Retinal pigment epithelial cell (primary cell): ENCODE measurements at regions not wholly inside any gene's neighbourhood (a gene's known extent, or its start where the extent isn't known, plus 50 kb on each side); places are given as distances from the start of the nearest gene placed in this dataset.
"Not testable (repeated sequence)": the region's sequence is repeated elsewhere in the genome, so short reads cannot be mapped to it uniquely, and the experiment has no call there.

Source experiments
- DNase-seq: peaks from one replicate; pipeline ENCODE4 v3.0.0-alpha.2; 2010; ENCODE audit warnings: low read depth
- H3K4me3 ChIP-seq: 2 replicates; pipeline ENCODE4 v1.5.1; 2011; ENCODE audit warnings: mild to moderate bottlenecking, low read length, control low read depth, moderate library complexity
- CTCF ChIP-seq: conservative IDR thresholded peaks from 2 replicates; pipeline ENCODE4 v1.5.1; 2011; ENCODE audit warnings: low read depth, low read length, control low read depth, inconsistent platforms

GRCh38 chr6:21715180-21715579 is 121.6 kb downstream of the SOX4 start:
- TF ChIP-seq CTCF, result no peak
- no peak for DNase-seq

GRCh38 chr6:21722510-21722909 is 129.0 kb downstream of the SOX4 start:
- no peak for DNase-seq
- H3K4me3 ChIP-seq, result no peak overlapping the region
- TF ChIP-seq CTCF, result no peak

More at GRCh38 chr6:21715180-21715579, 121.6 kb downstream of the SOX4 start:
- H3K4me3 ChIP-seq, result no peak overlapping the region

- no peak for TF ChIP-seq CTCF
- no peak for DNase-seq
- H3K4me3 ChIP-seq, result no peak overlapping the region
These were observed 133.1 kb downstream of the SOX4 start for GRCh38 chr6:21726676-21727075.

- no peak overlapping the region for H3K4me3 ChIP-seq
- DNase-seq, result no peak
- TF ChIP-seq CTCF, result no peak
These were observed 134.6 kb downstream of the SOX4 start for GRCh38 chr6:21728141-21728540.

DNA sequence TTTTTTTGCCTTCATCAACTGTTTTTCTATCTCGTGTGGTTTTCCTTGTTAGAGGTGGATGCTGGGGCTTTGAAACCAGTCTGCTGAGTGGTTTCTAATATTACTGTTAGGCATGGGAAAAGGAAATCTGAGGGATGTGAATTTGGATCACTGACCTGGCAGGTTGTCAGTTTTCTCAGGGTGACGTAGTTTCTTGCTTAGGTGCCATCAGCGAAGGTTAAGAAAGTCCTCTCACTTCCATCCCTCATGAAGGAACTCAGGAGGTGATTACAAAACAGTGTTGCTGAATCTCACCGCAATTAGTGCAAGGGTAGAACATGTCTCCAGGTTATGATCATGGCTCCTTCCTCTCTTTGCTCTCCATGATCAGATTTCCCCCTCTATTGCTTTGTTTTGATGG is 135.9 kb downstream of the SOX4 start:
- DNase-seq, result no peak
- H3K4me3 ChIP-seq, result no peak overlapping the region
- TF ChIP-seq CTCF, result no peak

DNA sequence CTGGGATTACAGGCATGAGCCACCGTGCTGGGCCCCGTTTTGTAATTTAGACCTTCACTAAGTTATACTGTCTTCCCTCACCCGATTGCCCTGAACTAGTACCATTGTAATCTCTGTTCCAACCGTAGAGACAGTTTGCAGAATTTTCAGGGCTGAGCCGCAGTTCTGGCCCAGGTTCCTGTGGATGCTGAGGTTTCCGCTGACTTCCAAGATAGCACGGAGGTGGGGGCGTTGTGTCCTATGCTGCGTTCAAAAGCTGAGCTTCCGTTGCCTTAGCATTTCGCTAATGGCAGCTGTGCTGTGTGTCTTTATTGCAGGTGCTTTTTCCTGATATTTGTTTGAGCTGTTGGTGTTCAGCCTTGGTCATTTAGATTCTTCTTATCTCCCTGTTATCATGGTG is 137.0 kb downstream of the SOX4 start:
- DNase-seq, result no peak
- no peak for TF ChIP-seq CTCF
- H3K4me3 ChIP-seq, result no peak overlapping the region

DNA sequence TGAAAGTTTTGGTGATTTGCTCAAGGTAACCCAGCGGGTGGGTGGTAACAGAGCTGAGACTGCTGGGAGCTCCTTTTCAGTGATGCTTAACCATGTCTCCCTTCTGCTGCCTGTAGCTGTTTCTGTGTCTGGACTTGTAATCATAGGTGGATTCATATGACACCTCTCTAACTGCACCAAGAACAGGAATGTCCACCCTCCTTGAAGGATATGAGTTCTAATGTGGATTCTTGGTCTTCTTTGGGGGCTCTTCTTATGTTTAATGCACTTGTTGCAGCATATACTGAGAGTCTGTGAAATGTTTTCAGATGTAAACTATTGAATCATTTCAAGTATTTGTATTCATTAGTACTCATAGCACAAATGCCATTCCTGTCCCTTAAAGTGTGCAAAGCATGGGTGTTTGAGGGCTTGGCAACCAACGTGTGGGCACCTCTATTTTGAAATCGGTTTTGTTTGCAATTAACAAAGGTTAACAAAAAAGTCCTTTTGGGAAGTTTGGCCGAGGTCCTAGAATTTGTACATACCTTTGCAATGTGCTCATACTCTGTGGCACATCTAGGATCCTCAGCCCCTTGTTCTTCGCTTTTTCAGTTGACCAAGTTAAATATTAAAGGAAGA is 138.0 kb downstream of the SOX4 start:
- H3K4me3 ChIP-seq, result no peak overlapping the region
- peak; percentile 68 for DNase-seq

GRCh38 chr6:21732032-21732730 is 138.6 kb downstream of the SOX4 start:
- not testable (repeated sequence) for DNase-seq, H3K4me3 ChIP-seq

More for the DNA sequence above, 138.0 kb downstream of the SOX4 start:
- TF ChIP-seq CTCF, result no peak
